ENCODE measurements at regions not wholly inside any gene's neighbourhood (a gene's known extent, or its start where the extent isn't known, plus 50 kb on each side); places are given as distances from the start of the nearest gene placed in this dataset.

- POLR2A ChIA-PET (ENCODE audit: unreplicated experiment) = no interaction called here
- H2BK15ac ChIP-seq (ENCODE audit: low read depth, low read length) = no peak overlapping the region
- in situ Hi-C loops (cut with MboI; ENCODE audit: low sequenced_read_pairs) = no loop called here
- H4K91ac ChIP-seq (ENCODE audit: insufficient read depth, low read depth, low read length) = no peak overlapping the region
- no peak overlapping the region for H3K4me2 ChIP-seq (ENCODE audit: low read depth, low read length)
- H2AK5ac ChIP-seq (ENCODE audit: low read depth, low read length) = no peak overlapping the region
- H2AFZ ChIP-seq (replicated peaks; ENCODE audit: low read length, poor library complexity) = no peak overlapping the region
- WGBS, 2 experiments (ENCODE audit: extremely low coverage in 2 of 2, insufficient read length in 1 of 2) = no CpG with 5 or more reads among the region's 2 CpGs
- H3K79me1 ChIP-seq (ENCODE audit: low read depth in 1 of 2, low read length in 2 of 2) = no peaks in the 10 kb centered on the region
- no peak overlapping the region for H3K27ac ChIP-seq (ENCODE audit: insufficient read depth, low read length)
- no peak overlapping the region for H3K23ac ChIP-seq (ENCODE audit: low read depth, low read length)
- H2AK9ac ChIP-seq (replicated peaks; ENCODE audit: low read depth, low read length, poor library complexity) = no peak overlapping the region
- H3K36me3 ChIP-seq (ENCODE audit: control insufficient read depth, insufficient read depth, low read length) = no peaks in the 10 kb centered on the region
- intact Hi-C loops (cut with micrococcal nuclease) = no loop called here
- TF ChIP-seq MAFK (IDR thresholded peaks at IDR 0.05; ENCODE audit: low read depth, low read length) (no peak), NFE2L2 (IDR thresholded peaks at IDR 0.05; ENCODE audit: low read depth, low read length) (no peak), MXI1 (IDR thresholded peaks at IDR 0.05; ENCODE audit: borderline replicate concordance, low read depth, low read length) (no peak), BHLHE40 (IDR thresholded peaks at IDR 0.05; ENCODE audit: low read depth, low read length) (no peak), ELK1 (IDR thresholded peaks at IDR 0.05; ENCODE audit: borderline replicate concordance, low read depth, low read length) (no peak), CEBPB (IDR thresholded peaks at IDR 0.05; ENCODE audit: low read depth, low read length) (no peak)
- H3K56ac ChIP-seq (ENCODE audit: extremely low read depth, insufficient read depth, low read length) = no peak overlapping the region
- no peak overlapping the region for H2BK20ac ChIP-seq (ENCODE audit: low read depth, low read length)
- 0 out of 2 replicates have a peak, but pooled peaks cover 2% of the 10 kb centered on the region for H3K4me1 ChIP-seq (ENCODE audit: control insufficient read depth, insufficient read depth, low read length)
- CTCF ChIA-PET = interaction anchor here (1.1 kb wide), 1 partner anchor 195 kb away, joined by 3 read pairs; no protein-coding TSS in a partner anchor
- no peak overlapping the region for H3K14ac ChIP-seq (replicated peaks; ENCODE audit: low read depth, low read length)
- H4K5ac ChIP-seq (ENCODE audit: low read depth, low read length) = no peak overlapping the region
- DNase-seq = no peak
- no peak overlapping the region for H2BK120ac ChIP-seq (ENCODE audit: low read depth, low read length)
- H3K9ac ChIP-seq (ENCODE audit: low read depth, low read length) = no peak overlapping the region
- H3K4ac ChIP-seq (ENCODE audit: low read depth, low read length) = no peak overlapping the region
- H2BK5ac ChIP-seq (ENCODE audit: low read depth, low read length, poor library complexity, severe bottlenecking) = no peak overlapping the region
- no peaks in the 10 kb centered on the region for H3K9me3 ChIP-seq (ENCODE audit: control insufficient read depth, insufficient read depth, low read length)
- no TSS peak for BruUV-seq (replicated peaks)
- dilution Hi-C loops (cut with HindIII; ENCODE audit: low sequenced_read_pairs, unreplicated experiment) = no loop called here
- H3K9me1 ChIP-seq (ENCODE audit: insufficient read depth, low read length) = no peaks in the 10 kb centered on the region
- H4K8ac ChIP-seq (ENCODE audit: low read depth in 2 of 2, low read length in 2 of 2) = no peak overlapping the region
- no peak overlapping the region for H3K4me3 ChIP-seq (ENCODE audit: insufficient read depth, low read depth, low read length)
- no peak for ATAC-seq (ENCODE audit: low read depth)
- no peak overlapping the region for H3K18ac ChIP-seq (ENCODE audit: low read depth, low read length)
- H4K20me1 ChIP-seq (ENCODE audit: insufficient read depth, low read length) = no peaks in the 10 kb centered on the region
- no peaks in the 10 kb centered on the region for H3K27me3 ChIP-seq (ENCODE audit: control insufficient read depth, insufficient read depth, low read length)
Measured at GRCh38 chr6:155534678-155535077, 79.0 kb upstream of the NOX3 start.
